Spleen (tissue), 11 donors: ENCODE measurements at regions not wholly inside any gene's neighbourhood (a gene's known extent, or its start where the extent isn't known, plus 50 kb on each side); places are given as distances from the start of the nearest gene placed in this dataset.

ENCODE experiments used
- DNase-seq: peaks from one replicate; pipeline ENCODE4 v3.0.0-alpha.2; 2020
- H3K27ac ChIP-seq, 8 donors: fragments of 200-600 bp; sonication (generic) in 7 of 8; 1 replicate in 4 of 8; 2 replicates in 4 of 8; pipeline versions ENCODE4 v1.5.0 to v1.8.0; 2016 to 2021; ENCODE audit warnings: inconsistent platforms in 4 of 8, mild to moderate bottlenecking in 4 of 8, moderate library complexity in 1 of 8
- H3K27me3 ChIP-seq, 7 donors: fragments of 200-600 bp; sonication (generic) in 6 of 7; replicated peaks in 1 of 7; 1 replicate in 4 of 7; 2 replicates in 3 of 7; pipeline versions ENCODE4 v1.5.0 to v1.8.0; 2016 to 2021; ENCODE audit warnings: inconsistent platforms in 3 of 7, mild to moderate bottlenecking in 1 of 7
- H3K36me3 ChIP-seq, 6 donors: fragments of 200-600 bp; sonication (generic) in 5 of 6; 1 replicate in 4 of 6; 2 replicates in 2 of 6; pipeline versions ENCODE4 v1.5.0 to v1.8.0; 2016 to 2021; ENCODE audit warnings: inconsistent platforms in 2 of 6
- H3K4me1 ChIP-seq, 6 donors: fragments of 200-600 bp; sonication (generic) in 5 of 6; 1 replicate in 3 of 6; 2 replicates in 3 of 6; pipeline versions ENCODE4 v1.5.0 to v1.8.0; 2016 to 2021; ENCODE audit warnings: inconsistent platforms in 3 of 6
- H3K4me3 ChIP-seq, 8 donors: fragments of 200-600 bp; sonication (generic) in 7 of 8; 1 replicate in 4 of 8; 2 replicates in 4 of 8; pipeline versions ENCODE4 v1.5.0 to v1.8.0; 2016 to 2021; ENCODE audit warnings: inconsistent platforms in 4 of 8, mild to moderate bottlenecking in 4 of 8, moderate library complexity in 2 of 8
- H3K9me3 ChIP-seq, 8 donors: fragments of 200-600 bp; sonication (generic) in 7 of 8; 1 replicate in 4 of 8; 2 replicates in 4 of 8; pipeline versions ENCODE4 v1.5.0 to v1.8.0; 2016 to 2021; ENCODE audit warnings: inconsistent platforms in 4 of 8
- POLR2A ChIP-seq, 3 donors: fragments of 450-650 bp; IDR thresholded peaks; one replicate each; pipeline ENCODE4 v1.5.1; 2017; ENCODE audit warnings: antibody characterized with exemption in 3 of 3, mild to moderate bottlenecking in 1 of 3
- POLR2AphosphoS5 ChIP-seq, 3 donors: sonication (generic); formaldehyde crosslinking; IDR thresholded peaks; one replicate each; pipeline ENCODE4 v1.5.1; 2017; ENCODE audit warnings: antibody characterized with exemption in 3 of 3
- WGBS, 5 donors: extraction: QIAGEN DNeasy Blood & Tissue Kit in 3 of 5; methylation state at CpG; one replicate each; pipeline versions ENCODE4 v1.1.5 to v1.1.7; 2013 to 2018; 5-methylcytosine and 5-hydroxymethylcytosine counted together
- intact Hi-C: fragments of 100-400 bp; cut with DNase I; formaldehyde crosslinking; loops from one replicate; pipeline ENCODE4 v1.15.0; 2023; ENCODE audit warnings: low total_unique reads
- TF ChIP-seq, protein P1 (sequence below), 11 experiments: fragments of 200-600 bp in 7 of 11; fragments of 450-650 bp in 4 of 11; sonication (generic) in 4 of 11; IDR thresholded peaks in 8 of 11; conservative IDR thresholded peaks in 3 of 11; 1 replicate in 7 of 11; 2 replicates in 4 of 11; pipeline versions ENCODE4 v1.4.0 to v1.8.0; 2016 to 2021; ENCODE audit warnings: antibody characterized with exemption in 11 of 11, inconsistent platforms in 4 of 11, mild to moderate bottlenecking in 1 of 11
- donor health status: healthy with polysubstance abuse.
- donor health status: DM: no; HTN: no; CAD: no; lungs with moderate emphysema.
- donor health status: DM: no; HTN: no; CAD: no.
- donor health status: Bipolar disorder and iron deficiency.
- donor health status: healthy.
- donor health status: DM: no; HTN: no; CAD: no.
- donor health status: DM: yes; HTN: yes; CAD: no.

DNA sequence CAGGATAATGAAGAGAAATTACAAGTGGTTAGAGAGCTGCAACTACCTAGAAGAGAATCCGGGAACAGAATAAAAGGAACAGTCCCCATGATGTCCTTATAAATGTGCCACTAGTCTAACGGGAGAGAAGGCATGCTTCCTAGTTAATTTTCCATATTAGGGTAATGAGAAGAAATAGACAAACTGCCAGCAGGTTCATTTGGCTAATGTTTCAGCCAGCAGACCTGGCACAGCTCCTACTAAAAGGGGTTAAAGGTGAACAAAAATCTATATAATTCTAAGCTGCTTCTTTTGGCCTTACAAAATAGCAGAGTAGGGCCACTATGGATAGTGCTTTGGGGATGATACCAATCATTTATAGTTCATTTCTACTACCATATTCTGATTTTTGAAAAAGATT is 845.3 kb upstream of the GCFC2 start:
- no peaks in the 10 kb centered on the region for H3K36me3 ChIP-seq
- H3K9me3 ChIP-seq = no peaks in the 10 kb centered on the region
- no peaks in the 10 kb centered on the region for H3K4me1 ChIP-seq
- intact Hi-C loops = no loop called here
- TF ChIP-seq POLR2AphosphoS5 (IDR thresholded peaks at IDR 0.05) (no peak), POLR2A (IDR thresholded peaks at IDR 0.05) (no peak)
- TF ChIP-seq, protein P1, sequence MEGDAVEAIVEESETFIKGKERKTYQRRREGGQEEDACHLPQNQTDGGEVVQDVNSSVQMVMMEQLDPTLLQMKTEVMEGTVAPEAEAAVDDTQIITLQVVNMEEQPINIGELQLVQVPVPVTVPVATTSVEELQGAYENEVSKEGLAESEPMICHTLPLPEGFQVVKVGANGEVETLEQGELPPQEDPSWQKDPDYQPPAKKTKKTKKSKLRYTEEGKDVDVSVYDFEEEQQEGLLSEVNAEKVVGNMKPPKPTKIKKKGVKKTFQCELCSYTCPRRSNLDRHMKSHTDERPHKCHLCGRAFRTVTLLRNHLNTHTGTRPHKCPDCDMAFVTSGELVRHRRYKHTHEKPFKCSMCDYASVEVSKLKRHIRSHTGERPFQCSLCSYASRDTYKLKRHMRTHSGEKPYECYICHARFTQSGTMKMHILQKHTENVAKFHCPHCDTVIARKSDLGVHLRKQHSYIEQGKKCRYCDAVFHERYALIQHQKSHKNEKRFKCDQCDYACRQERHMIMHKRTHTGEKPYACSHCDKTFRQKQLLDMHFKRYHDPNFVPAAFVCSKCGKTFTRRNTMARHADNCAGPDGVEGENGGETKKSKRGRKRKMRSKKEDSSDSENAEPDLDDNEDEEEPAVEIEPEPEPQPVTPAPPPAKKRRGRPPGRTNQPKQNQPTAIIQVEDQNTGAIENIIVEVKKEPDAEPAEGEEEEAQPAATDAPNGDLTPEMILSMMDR (IDR thresholded peaks at IDR 0.05 in 8 of 11, conservative IDR thresholded peaks at IDR 0.05 in 3 of 11) = no peak
- H3K4me3 ChIP-seq = no peak overlapping the region
- H3K27ac ChIP-seq = no peak overlapping the region
- WGBS, 5 donors = 72 to 86% (median 75%) methylated on average over 2 of the region's 2 CpGs
- H3K27me3 ChIP-seq = no peaks in the 10 kb centered on the region
- no peak for DNase-seq

DNA sequence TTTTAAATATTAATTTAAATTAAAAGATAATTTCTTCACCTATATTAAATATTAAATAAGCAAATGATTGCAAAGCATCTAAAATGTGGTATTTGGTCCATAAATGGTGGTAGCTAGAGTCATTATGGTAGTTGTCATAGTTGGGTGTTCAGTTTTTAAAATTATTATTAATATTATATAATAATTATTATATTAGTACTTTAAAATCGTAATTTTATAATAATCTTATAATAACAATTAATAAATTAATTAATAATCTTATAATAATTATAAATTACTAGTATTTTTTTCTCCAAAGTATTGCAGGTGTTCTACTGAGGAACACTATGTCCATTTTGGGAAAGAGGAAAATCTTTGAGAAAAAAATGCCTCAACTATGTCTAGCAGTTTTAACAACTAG is 835.5 kb upstream of the GCFC2 start:
- intact Hi-C loops = no loop called here
- Histone ChIP-seq H3K27me3 (no peaks in the 10 kb centered on the region), H3K4me1 (no peaks in the 10 kb centered on the region), H3K36me3 (no peaks in the 10 kb centered on the region), H3K9me3 (no peaks in the 10 kb centered on the region), H3K27ac (no peak overlapping the region), H3K4me3 (no peak overlapping the region)
- 41 to 52% (median 47%) methylated on average over 1 of the region's 1 CpG for WGBS, 5 donors
- no peak for TF ChIP-seq POLR2AphosphoS5 (IDR thresholded peaks at IDR 0.05)
- no peak for DNase-seq

DNA sequence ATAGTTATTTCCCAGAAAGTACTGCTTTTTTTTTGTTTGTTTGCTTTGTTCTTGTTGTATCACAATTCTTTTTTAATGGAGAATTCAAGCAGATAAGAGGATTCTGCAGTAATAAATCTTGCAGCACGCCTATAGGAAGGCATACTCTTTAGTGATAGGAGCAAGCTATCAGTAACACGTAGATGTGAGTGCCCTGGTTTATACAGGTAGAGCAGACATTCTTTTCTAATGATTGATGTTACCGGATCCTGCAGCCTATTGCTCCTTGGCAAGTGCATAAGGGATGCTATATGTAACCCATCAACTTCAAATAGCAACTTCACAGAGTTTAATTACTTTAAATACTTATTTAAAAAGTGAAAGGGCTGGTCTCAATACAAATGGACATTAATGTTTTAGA is 834.2 kb upstream of the GCFC2 start:
- 51 to 61% (median 54%) methylated on average over 3 of the region's 3 CpGs for WGBS, 5 donors
- H3K27me3 ChIP-seq = no peaks in the 10 kb centered on the region
- no peak overlapping the region for H3K27ac ChIP-seq
- DNase-seq = no peak
- H3K9me3 ChIP-seq = no peaks in the 10 kb centered on the region
- no peaks in the 10 kb centered on the region for H3K4me1 ChIP-seq
- no peaks in the 10 kb centered on the region for H3K36me3 ChIP-seq
- intact Hi-C loops = no loop called here
- TF ChIP-seq POLR2AphosphoS5 (IDR thresholded peaks at IDR 0.05) (no peak), POLR2A (IDR thresholded peaks at IDR 0.05) (no peak)
- TF ChIP-seq, protein P1 (IDR thresholded peaks at IDR 0.05 in 8 of 11, conservative IDR thresholded peaks at IDR 0.05 in 3 of 11) = no peak
- H3K4me3 ChIP-seq = no peak overlapping the region

DNA sequence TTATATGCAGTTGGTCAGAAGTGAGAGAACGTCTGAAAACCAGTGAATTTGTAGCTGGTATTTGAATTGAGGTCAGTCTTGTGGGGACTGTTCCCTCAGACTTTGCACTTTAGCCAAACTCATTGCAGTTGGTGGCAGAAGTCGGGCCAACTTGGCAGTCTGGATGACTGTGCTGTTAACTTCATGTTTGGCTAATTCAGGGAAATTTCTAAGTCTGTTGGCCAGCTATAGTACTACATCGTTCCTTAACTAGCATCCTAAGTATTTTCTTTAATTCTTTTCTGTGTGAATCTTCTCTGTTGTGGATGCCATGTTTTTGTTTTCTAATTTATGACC is 806.8 kb upstream of the GCFC2 start:
- TF ChIP-seq POLR2A (IDR thresholded peaks at IDR 0.05) (no peak), POLR2AphosphoS5 (IDR thresholded peaks at IDR 0.05) (no peak)
- TF ChIP-seq, protein P1 (IDR thresholded peaks at IDR 0.05 in 8 of 11, conservative IDR thresholded peaks at IDR 0.05 in 3 of 11) = no peak
- Histone ChIP-seq H3K36me3 (no peaks in the 10 kb centered on the region), H3K4me1 (no peaks in the 10 kb centered on the region), H3K27me3 (no peaks in the 10 kb centered on the region), H3K9me3 (peaks cover 0 to 11% (median 0%) of the 10 kb centered on the region in 8 donors), H3K27ac (no peak overlapping the region), H3K4me3 (no peak overlapping the region)
- DNase-seq = no peak
- 50 to 83% (median 65%) methylated on average over 3 of the region's 3 CpGs for WGBS, 5 donors
- intact Hi-C loops = no loop called here
